Neutrophil (primary cell): ENCODE measurements at regions not wholly inside any gene's neighbourhood (a gene's known extent, or its start where the extent isn't known, plus 50 kb on each side); places are given as distances from the start of the nearest gene placed in this dataset.

Experiments
- H3K27ac ChIP-seq: fragments of 200-600 bp; sonication (generic); 2 replicates; pipeline ENCODE4 v1.5.1; 2016; ENCODE audit warnings: mild to moderate bottlenecking, moderate library complexity
- H3K27me3 ChIP-seq: fragments of 200-600 bp; sonication (generic); 2 replicates; pipeline ENCODE4 v1.6.0; 2016; ENCODE audit warnings: mild to moderate bottlenecking
- H3K36me3 ChIP-seq: fragments of 200-600 bp; sonication (generic); 2 replicates; pipeline ENCODE4 v1.5.1; 2017
- H3K4me1 ChIP-seq, 2 experiments: fragments of 200-600 bp in 1 of 2; sonication (generic) in 1 of 2; 1 replicate in 1 of 2; 2 replicates in 1 of 2; pipeline versions ENCODE4 v1.5.1 to v1.6.1; 2013 to 2016; ENCODE audit warnings: low read depth in 1 of 2, low read length in 1 of 2, mild to moderate bottlenecking in 1 of 2, moderate library complexity in 1 of 2; ENCODE audit not compliant: control insufficient read depth in 1 of 2, insufficient read depth in 1 of 2
- H3K4me3 ChIP-seq, 2 experiments: fragments of 200-600 bp in 1 of 2; sonication (generic) in 1 of 2; 1 replicate in 1 of 2; 2 replicates in 1 of 2; pipeline ENCODE4 v1.5.1; 2013 to 2016; ENCODE audit warnings: low read depth in 1 of 2, low read length in 1 of 2, mild to moderate bottlenecking in 1 of 2, moderate library complexity in 1 of 2
- H3K9me3 ChIP-seq: fragments of 200-600 bp; sonication (generic); 2 replicates; pipeline ENCODE4 v1.5.1; 2016
- TF ChIP-seq, protein P1 (sequence below): fragments of 200-600 bp; sonication (generic); IDR thresholded peaks from 2 replicates; pipeline ENCODE4 v1.5.1; 2016; ENCODE audit warnings: antibody characterized with exemption

DNA sequence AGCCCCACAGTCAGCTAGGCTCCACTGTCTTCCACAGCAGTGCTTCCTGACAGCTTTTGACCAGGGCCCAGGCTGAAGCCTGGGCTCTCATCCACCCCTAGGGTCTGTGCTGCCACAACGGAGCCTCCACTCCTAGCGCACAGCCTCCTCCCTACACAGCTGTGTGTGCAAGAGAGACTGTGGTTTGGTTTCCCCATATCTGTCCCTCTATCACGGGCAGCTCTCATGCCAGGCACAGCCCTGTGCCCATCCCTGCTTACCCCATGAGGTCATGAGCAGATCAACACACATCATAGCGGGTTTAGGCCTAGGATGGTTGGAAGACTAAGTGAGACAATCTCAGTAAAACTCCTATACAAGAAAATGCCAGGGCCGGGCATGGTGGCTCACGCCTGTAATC lies 61.7 kb upstream of the PLXNA4 start:
- Histone ChIP-seq H3K4me3 (no peak overlapping the region), H3K4me1 (peaks cover under 1 to 3% of the 10 kb centered on the region in 2 experiments), H3K27me3 (no peaks in the 10 kb centered on the region), H3K36me3 (no peaks in the 10 kb centered on the region), H3K9me3 (no peaks in the 10 kb centered on the region), H3K27ac (no peak overlapping the region)
- TF ChIP-seq, protein P1, sequence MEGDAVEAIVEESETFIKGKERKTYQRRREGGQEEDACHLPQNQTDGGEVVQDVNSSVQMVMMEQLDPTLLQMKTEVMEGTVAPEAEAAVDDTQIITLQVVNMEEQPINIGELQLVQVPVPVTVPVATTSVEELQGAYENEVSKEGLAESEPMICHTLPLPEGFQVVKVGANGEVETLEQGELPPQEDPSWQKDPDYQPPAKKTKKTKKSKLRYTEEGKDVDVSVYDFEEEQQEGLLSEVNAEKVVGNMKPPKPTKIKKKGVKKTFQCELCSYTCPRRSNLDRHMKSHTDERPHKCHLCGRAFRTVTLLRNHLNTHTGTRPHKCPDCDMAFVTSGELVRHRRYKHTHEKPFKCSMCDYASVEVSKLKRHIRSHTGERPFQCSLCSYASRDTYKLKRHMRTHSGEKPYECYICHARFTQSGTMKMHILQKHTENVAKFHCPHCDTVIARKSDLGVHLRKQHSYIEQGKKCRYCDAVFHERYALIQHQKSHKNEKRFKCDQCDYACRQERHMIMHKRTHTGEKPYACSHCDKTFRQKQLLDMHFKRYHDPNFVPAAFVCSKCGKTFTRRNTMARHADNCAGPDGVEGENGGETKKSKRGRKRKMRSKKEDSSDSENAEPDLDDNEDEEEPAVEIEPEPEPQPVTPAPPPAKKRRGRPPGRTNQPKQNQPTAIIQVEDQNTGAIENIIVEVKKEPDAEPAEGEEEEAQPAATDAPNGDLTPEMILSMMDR, result no peak

DNA sequence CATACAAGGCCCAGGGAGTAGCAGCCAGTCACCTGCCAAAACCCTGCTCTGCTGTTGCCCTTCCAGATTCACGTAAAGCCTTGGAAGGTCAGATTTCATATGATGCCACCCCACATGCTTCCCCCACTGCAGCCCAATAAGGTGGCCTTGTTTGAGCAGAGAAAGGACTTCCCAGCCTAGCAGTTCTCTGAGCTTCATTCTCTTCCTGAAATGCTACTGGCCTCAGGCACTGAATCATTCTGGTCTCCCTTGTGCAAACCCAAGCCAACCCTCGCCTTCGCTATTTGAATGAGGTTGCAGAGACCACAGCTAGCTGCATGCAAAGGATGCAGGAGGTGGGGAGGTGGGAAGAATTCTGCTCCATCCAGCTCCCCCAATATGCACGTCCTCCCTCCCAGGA lies 60.3 kb upstream of the PLXNA4 start:
- no peak overlapping the region for H3K4me3 ChIP-seq
- TF ChIP-seq, protein P1, result no peak
- H3K27me3 ChIP-seq, result no peaks in the 10 kb centered on the region
- H3K9me3 ChIP-seq, result no peaks in the 10 kb centered on the region
- H3K36me3 ChIP-seq, result no peaks in the 10 kb centered on the region
- no peaks in the 10 kb centered on the region for H3K4me1 ChIP-seq
- H3K27ac ChIP-seq, result no peak overlapping the region

DNA sequence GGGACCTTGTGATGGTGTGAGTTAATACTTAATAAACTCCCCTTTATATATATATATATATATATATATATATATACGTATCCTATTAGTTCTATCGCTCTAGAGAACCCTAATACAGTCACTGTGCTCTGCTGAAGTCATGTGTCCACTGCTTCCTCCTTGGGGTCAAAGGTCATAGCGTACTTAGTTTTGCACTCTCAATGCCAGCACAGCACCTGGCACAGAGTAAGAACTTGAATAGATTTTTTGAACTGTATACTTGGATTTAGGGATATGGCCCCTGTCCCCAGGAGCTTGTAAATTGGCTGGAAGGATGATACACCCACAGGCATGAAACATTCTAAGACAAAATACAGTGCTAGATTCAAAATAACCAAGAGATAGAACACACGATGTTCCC lies 58.9 kb upstream of the PLXNA4 start:
- no peaks in the 10 kb centered on the region for H3K27me3 ChIP-seq
- no peaks in the 10 kb centered on the region for H3K4me1 ChIP-seq
- H3K27ac ChIP-seq, result no peak overlapping the region
- H3K36me3 ChIP-seq, result no peaks in the 10 kb centered on the region
- H3K9me3 ChIP-seq, result no peaks in the 10 kb centered on the region
- H3K4me3 ChIP-seq, result no peak overlapping the region
- TF ChIP-seq, protein P1, result no peak

DNA sequence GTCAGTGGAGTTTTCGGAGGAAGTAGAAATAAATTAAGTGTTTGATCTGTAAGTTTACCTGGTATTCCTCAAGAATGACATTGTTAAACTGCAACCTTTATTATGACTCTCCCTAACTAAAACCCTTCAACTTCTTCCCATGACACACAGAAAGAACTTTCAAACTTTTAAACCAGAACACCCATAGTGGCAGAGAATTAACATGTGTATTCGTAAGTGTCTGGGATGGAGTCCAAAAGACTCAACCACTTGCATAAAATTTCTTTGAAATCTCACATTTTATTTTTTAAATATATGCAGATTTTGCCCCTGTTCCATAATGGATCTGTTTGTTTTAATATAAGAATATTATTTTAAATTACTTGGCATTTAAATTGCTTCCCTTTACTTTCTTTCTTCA lies 54.6 kb upstream of the PLXNA4 start:
- TF ChIP-seq, protein P1, result no peak
- Histone ChIP-seq H3K27me3 (no peaks in the 10 kb centered on the region), H3K4me3 (no peak overlapping the region)

More for the DNA sequence above, 54.6 kb upstream of the PLXNA4 start:
- H3K4me1 ChIP-seq, result no peaks in the 10 kb centered on the region
- peak overlapping the region; percentile 78 for H3K27ac ChIP-seq
- H3K36me3 ChIP-seq, result no peaks in the 10 kb centered on the region
- no peaks in the 10 kb centered on the region for H3K9me3 ChIP-seq
